ENCODE measurements at regions not wholly inside any gene's neighbourhood (a gene's known extent, or its start where the extent isn't known, plus 50 kb on each side); places are given as distances from the start of the nearest gene placed in this dataset.

GRCh38 chr2:156736950-156737349 lies 300.8 kb downstream of the GPD2 start:
- no peaks in the 10 kb centered on the region for H3K27me3 ChIP-seq (replicated peaks in 1 of 4; ENCODE audit: control extremely low read depth in 1 of 4, control insufficient read depth in 3 of 4, insufficient read depth in 4 of 4, low read length in 3 of 4)
- H3K27ac ChIP-seq (ENCODE audit: low read length in 2 of 2): no peak overlapping the region
- TF ChIP-seq, protein P1, sequence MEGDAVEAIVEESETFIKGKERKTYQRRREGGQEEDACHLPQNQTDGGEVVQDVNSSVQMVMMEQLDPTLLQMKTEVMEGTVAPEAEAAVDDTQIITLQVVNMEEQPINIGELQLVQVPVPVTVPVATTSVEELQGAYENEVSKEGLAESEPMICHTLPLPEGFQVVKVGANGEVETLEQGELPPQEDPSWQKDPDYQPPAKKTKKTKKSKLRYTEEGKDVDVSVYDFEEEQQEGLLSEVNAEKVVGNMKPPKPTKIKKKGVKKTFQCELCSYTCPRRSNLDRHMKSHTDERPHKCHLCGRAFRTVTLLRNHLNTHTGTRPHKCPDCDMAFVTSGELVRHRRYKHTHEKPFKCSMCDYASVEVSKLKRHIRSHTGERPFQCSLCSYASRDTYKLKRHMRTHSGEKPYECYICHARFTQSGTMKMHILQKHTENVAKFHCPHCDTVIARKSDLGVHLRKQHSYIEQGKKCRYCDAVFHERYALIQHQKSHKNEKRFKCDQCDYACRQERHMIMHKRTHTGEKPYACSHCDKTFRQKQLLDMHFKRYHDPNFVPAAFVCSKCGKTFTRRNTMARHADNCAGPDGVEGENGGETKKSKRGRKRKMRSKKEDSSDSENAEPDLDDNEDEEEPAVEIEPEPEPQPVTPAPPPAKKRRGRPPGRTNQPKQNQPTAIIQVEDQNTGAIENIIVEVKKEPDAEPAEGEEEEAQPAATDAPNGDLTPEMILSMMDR (IDR thresholded peaks at IDR 0.05): no peak
- TF ChIP-seq EZH2 (IDR thresholded peaks at IDR 0.05; ENCODE audit: borderline replicate concordance, insufficient read depth, low read depth, low read length, poor library complexity, severe bottlenecking): no peak
- H3K36me3 ChIP-seq (replicated peaks in 1 of 2; ENCODE audit: control extremely low read depth in 1 of 2, control insufficient read depth in 1 of 2, extremely low read depth in 1 of 2, insufficient read depth in 2 of 2, low read length in 1 of 2): no peaks in the 10 kb centered on the region
- H3K4me3 Mint-ChIP-seq: no peak overlapping the region
- POLR2A ChIA-PET: no interaction called here
- H3K27me3 Mint-ChIP-seq: no peaks in the 10 kb centered on the region
- H4K20me1 ChIP-seq (ENCODE audit: control insufficient read depth, insufficient read depth, low read length, poor library complexity, severe bottlenecking): no peaks in the 10 kb centered on the region
- ATAC-seq (ENCODE audit: low read depth) (no peak), DNase-seq (no peak)
- no peak overlapping the region for H3K9ac ChIP-seq (ENCODE audit: low read length)
- H3K27ac Mint-ChIP-seq: no peak overlapping the region
- H2AFZ ChIP-seq (ENCODE audit: insufficient read depth, low read depth, low read length, poor library complexity, severe bottlenecking): no peak overlapping the region
- CTCF ChIA-PET: no interaction called here
- H3K4me1 Mint-ChIP-seq: no peaks in the 10 kb centered on the region
- no peaks in the 10 kb centered on the region for H3K9me3 Mint-ChIP-seq (ENCODE audit: insufficient read depth)
- no peak overlapping the region for H3K4me3 ChIP-seq (ENCODE audit: control extremely low read depth in 1 of 5, extremely low read depth in 1 of 5, insufficient read depth in 1 of 5, low read depth in 2 of 5, low read length in 4 of 5)
- H3K4me1 ChIP-seq (ENCODE audit: control insufficient read depth in 2 of 2, insufficient read depth in 2 of 2, low read length in 2 of 2): no peaks in the 10 kb centered on the region
- no peaks in the 10 kb centered on the region for H3K79me2 ChIP-seq (ENCODE audit: control insufficient read depth, insufficient read depth, low read length)
- no peaks in the 10 kb centered on the region for H3K9me3 ChIP-seq (ENCODE audit: control extremely low read depth in 1 of 3, control insufficient read depth in 2 of 3, insufficient read depth in 1 of 3, low read length in 2 of 3)
- intact Hi-C loops (cut with micrococcal nuclease): no loop called here
- WGBS (ENCODE audit: insufficient coverage): no CpG with 5 or more reads among the region's 4 CpGs
- no peak overlapping the region for H3K4me2 ChIP-seq (replicated peaks; ENCODE audit: low read depth, low read length, poor library complexity, severe bottlenecking)

DNA sequence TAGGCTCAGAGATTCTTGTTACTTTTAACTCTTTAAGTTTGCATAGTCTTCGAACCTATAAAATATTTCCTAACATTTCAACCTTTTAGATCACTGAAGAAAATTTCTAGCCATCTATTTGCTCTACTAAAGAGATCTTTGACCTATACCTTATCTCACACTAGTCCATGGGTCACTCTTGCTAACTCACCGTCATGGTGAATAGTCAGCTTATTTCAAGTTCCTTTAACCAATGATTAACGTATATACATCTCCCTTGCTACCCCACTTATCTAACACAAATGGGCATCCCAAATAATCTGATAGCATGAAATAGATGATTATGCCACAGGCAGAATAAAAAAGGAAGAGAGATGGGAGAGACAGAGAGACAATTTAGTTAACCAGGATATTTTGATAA lies 303.1 kb downstream of the GPD2 start:
- Mint-ChIP-seq H3K9me3 (ENCODE audit: insufficient read depth) (no peaks in the 10 kb centered on the region), H3K4me1 (no peaks in the 10 kb centered on the region), H3K27ac (no peak overlapping the region), H3K4me3 (no peak overlapping the region), H3K27me3 (no peaks in the 10 kb centered on the region)
- no peaks in the 10 kb centered on the region for H3K79me2 ChIP-seq (ENCODE audit: control insufficient read depth, insufficient read depth, low read length)
- WGBS (ENCODE audit: insufficient coverage): 92% methylated on average over 2 of the region's 3 CpGs
- ChIA-PET POLR2A (no interaction called here), CTCF (no interaction called here)
- ATAC-seq (ENCODE audit: low read depth): no peak
- H3K27ac ChIP-seq (ENCODE audit: low read length in 2 of 2): no peak overlapping the region
- TF ChIP-seq EZH2 (IDR thresholded peaks at IDR 0.05; ENCODE audit: borderline replicate concordance, insufficient read depth, low read depth, low read length, poor library complexity, severe bottlenecking): no peak
- TF ChIP-seq, protein P1 (IDR thresholded peaks at IDR 0.05): no peak
- no peaks in the 10 kb centered on the region for H4K20me1 ChIP-seq (ENCODE audit: control insufficient read depth, insufficient read depth, low read length, poor library complexity, severe bottlenecking)
- DNase-seq: no peak
- H2AFZ ChIP-seq (ENCODE audit: insufficient read depth, low read depth, low read length, poor library complexity, severe bottlenecking): no peak overlapping the region
- no peak overlapping the region for H3K9ac ChIP-seq (ENCODE audit: low read length)
- H3K4me3 ChIP-seq (ENCODE audit: control extremely low read depth in 1 of 5, extremely low read depth in 1 of 5, insufficient read depth in 1 of 5, low read depth in 2 of 5, low read length in 4 of 5): no peak overlapping the region
- H3K36me3 ChIP-seq (replicated peaks in 1 of 2; ENCODE audit: control extremely low read depth in 1 of 2, control insufficient read depth in 1 of 2, extremely low read depth in 1 of 2, insufficient read depth in 2 of 2, low read length in 1 of 2): no peaks in the 10 kb centered on the region
- H3K9me3 ChIP-seq (ENCODE audit: control extremely low read depth in 1 of 3, control insufficient read depth in 2 of 3, insufficient read depth in 1 of 3, low read length in 2 of 3): no peaks in the 10 kb centered on the region
- no peaks in the 10 kb centered on the region for H3K27me3 ChIP-seq (replicated peaks in 1 of 4; ENCODE audit: control extremely low read depth in 1 of 4, control insufficient read depth in 3 of 4, insufficient read depth in 4 of 4, low read length in 3 of 4)
- H3K4me1 ChIP-seq (ENCODE audit: control insufficient read depth in 2 of 2, insufficient read depth in 2 of 2, low read length in 2 of 2): no peaks in the 10 kb centered on the region
- intact Hi-C loops (cut with micrococcal nuclease): no loop called here
- no peak overlapping the region for H3K4me2 ChIP-seq (replicated peaks; ENCODE audit: low read depth, low read length, poor library complexity, severe bottlenecking)

All from B cell (primary cell).